GM23338 (cell line): ENCODE measurements at regions not wholly inside any gene's neighbourhood (a gene's known extent, or its start where the extent isn't known, plus 50 kb on each side); places are given as distances from the start of the nearest gene placed in this dataset.

Source experiments
- ATAC-seq: fragments of 200-7000 bp; cut with Tn5 transposase; 3 replicates; pipeline ENCODE4 v1.9.1; 2020
- DNase-seq: peaks from one replicate; pipeline ENCODE4 v3.0.0-alpha.2; 2015; ENCODE audit warnings: low spot score
- H2AFZ ChIP-seq: fragments of 200-600 bp; sonication (generic); 2 replicates; pipeline ENCODE4 v1.8.0; 2016; ENCODE audit warnings: antibody characterized with exemption, mild to moderate bottlenecking, moderate library complexity
- H3F3A ChIP-seq: fragments of 200-600 bp; sonication (generic); replicated peaks from 2 replicates; pipeline ENCODE4 v1.8.0; 2017; ENCODE audit warnings: antibody characterized with exemption, mixed run types, low read depth
- H3K27ac ChIP-seq: fragments of 200-600 bp; sonication (generic); 2 replicates; pipeline ENCODE4 v1.6.1; 2016; ENCODE audit warnings: low read depth
- H3K27me3 ChIP-seq: fragments of 200-600 bp; sonication (generic); 2 replicates; pipeline ENCODE4 v1.8.0; 2016; ENCODE audit warnings: mild to moderate bottlenecking, mixed run types, moderate library complexity; ENCODE audit not compliant: insufficient read depth
- H3K36me3 ChIP-seq: fragments of 200-600 bp; sonication (generic); 2 replicates; pipeline ENCODE4 v1.8.0; 2016; ENCODE audit warnings: mild to moderate bottlenecking; ENCODE audit not compliant: insufficient read depth
- H3K4me1 ChIP-seq: fragments of 200-600 bp; sonication (generic); 2 replicates; pipeline ENCODE4 v1.8.0; 2016; ENCODE audit warnings: mild to moderate bottlenecking, moderate library complexity; ENCODE audit not compliant: insufficient read depth
- H3K4me2 ChIP-seq: fragments of 200-600 bp; sonication (generic); 2 replicates; pipeline ENCODE4 v1.7.1; 2017; ENCODE audit warnings: mixed run types
- H3K4me3 ChIP-seq: fragments of 200-600 bp; sonication (generic); 2 replicates; pipeline ENCODE4 v1.6.1; 2016; ENCODE audit warnings: mixed run types
- H3K79me2 ChIP-seq: fragments of 200-600 bp; sonication (generic); replicated peaks from 2 replicates; pipeline ENCODE4 v1.8.0; 2017; ENCODE audit warnings: mild to moderate bottlenecking; ENCODE audit not compliant: insufficient read depth
- H3K9me2 ChIP-seq: fragments of 200-600 bp; sonication (generic); 2 replicates; pipeline ENCODE4 v1.8.0; 2017; ENCODE audit not compliant: insufficient read depth
- H4K20me1 ChIP-seq: fragments of 200-600 bp; sonication (generic); replicated peaks from 2 replicates; pipeline ENCODE4 v1.8.0; 2017; ENCODE audit warnings: mild to moderate bottlenecking; ENCODE audit not compliant: insufficient read depth
- H3K27ac Mint-ChIP-seq: 2 replicates; pipeline ENCODE4 v1.8.0; 2020; ENCODE audit warnings: inconsistent platforms, mild to moderate bottlenecking, moderate library complexity, mixed read lengths
- H3K27me3 Mint-ChIP-seq: 3 replicates; pipeline ENCODE4 v1.8.0; 2022; ENCODE audit warnings: low read depth, mild to moderate bottlenecking, moderate library complexity, mixed read lengths, inconsistent platforms; ENCODE audit not compliant: insufficient read depth, poor library complexity
- H3K36me3 Mint-ChIP-seq: 3 replicates; pipeline ENCODE4 v1.8.0; 2021; ENCODE audit warnings: low read depth, mild to moderate bottlenecking, inconsistent platforms, moderate library complexity, mixed read lengths
- H3K4me1 Mint-ChIP-seq: 3 replicates; pipeline ENCODE4 v1.8.0; 2020; ENCODE audit warnings: mild to moderate bottlenecking, inconsistent platforms, mixed read lengths
- H3K4me3 Mint-ChIP-seq: 3 replicates; pipeline ENCODE4 v1.8.0; 2021; ENCODE audit warnings: moderate library complexity, mild to moderate bottlenecking, inconsistent platforms, mixed read lengths
- H3K9me3 Mint-ChIP-seq: 3 replicates; pipeline ENCODE4 v1.8.0; 2020; ENCODE audit warnings: moderate library complexity, mild to moderate bottlenecking, inconsistent platforms, mixed read lengths
- CREB1 ChIP-seq: fragments of 250-450 bp; sonication (Bioruptor Pico); IDR thresholded peaks from 2 replicates; pipeline ENCODE4 v1.5.0; 2020; ENCODE audit warnings: low read depth, mild to moderate bottlenecking, moderate library complexity
- CTCF ChIP-seq, 2 experiments: fragments of 200-600 bp in 1 of 2; sonication (generic) in 1 of 2; conservative IDR thresholded peaks; 2 replicates each; pipeline versions ENCODE4 v1.5.1 to v1.6.1; 2016 to 2017; ENCODE audit warnings: antibody characterized with exemption in 2 of 2, low read depth in 2 of 2, mild to moderate bottlenecking in 2 of 2, moderate library complexity in 1 of 2
- EZH2 ChIP-seq: fragments of 200-600 bp; sonication (generic); IDR thresholded peaks from one replicate; pipeline ENCODE4 v1.8.0; 2017; ENCODE audit warnings: antibody characterized with exemption, mild to moderate bottlenecking, low read depth; ENCODE audit not compliant: unreplicated experiment
- EZH2phosphoT487 ChIP-seq: fragments of 200-600 bp; sonication (generic); IDR thresholded peaks from one replicate; pipeline ENCODE4 v1.8.1; 2018; ENCODE audit warnings: antibody characterized with exemption; ENCODE audit not compliant: unreplicated experiment
- NANOG ChIP-seq: IDR thresholded peaks from 2 replicates; pipeline ENCODE4 v1.6.1; 2016; ENCODE audit warnings: antibody characterized with exemption, borderline replicate concordance
- POLR2AphosphoS5 ChIP-seq: IDR thresholded peaks from 2 replicates; pipeline ENCODE4 v1.6.1; 2016; ENCODE audit warnings: antibody characterized with exemption, low read depth
- STAT1 ChIP-seq: IDR thresholded peaks from one replicate; pipeline ENCODE4 v1.6.1; 2016; ENCODE audit warnings: antibody characterized with exemption; ENCODE audit not compliant: unreplicated experiment
- ZNF114 ChIP-seq: fragments of 250-450 bp; sonication (Bioruptor Pico); IDR thresholded peaks from 2 replicates; pipeline ENCODE4 v1.5.0; 2020; ENCODE audit warnings: mild to moderate bottlenecking, moderate library complexity
- ZNF331 ChIP-seq: fragments of 250-450 bp; sonication (Bioruptor Pico); IDR thresholded peaks from 2 replicates; pipeline ENCODE4 v1.5.0; 2020; ENCODE audit warnings: low read depth, mild to moderate bottlenecking, moderate library complexity
- TF ChIP-seq, protein P1 (sequence below): IDR thresholded peaks from 2 replicates; pipeline ENCODE4 v1.6.1; 2016; ENCODE audit warnings: antibody characterized with exemption
- TF ChIP-seq, protein P2 (sequence below): IDR thresholded peaks from one replicate; pipeline ENCODE4 v1.6.1; 2018; ENCODE audit warnings: antibody characterized with exemption; ENCODE audit not compliant: unreplicated experiment

GRCh38 chr2:65576278-65576677, 143.9 kb upstream of the SPRED2 start:
- Histone ChIP-seq H3K36me3 (no peaks in the 10 kb centered on the region), H3K4me2 (no peak overlapping the region), H3F3A (no peaks in the 10 kb centered on the region), H4K20me1 (no peaks in the 10 kb centered on the region), H3K27ac (no peak overlapping the region), H2AFZ (no peak overlapping the region), H3K27me3 (no peaks in the 10 kb centered on the region), H3K9me2 (peaks cover 3% of the 10 kb centered on the region; the same call in 1 of the 2 replicates), H3K4me1 (0 out of 2 replicates have a peak, but pooled peaks cover 9% of the 10 kb centered on the region), H3K79me2 (no peaks in the 10 kb centered on the region), H3K4me3 (no peak overlapping the region)
- no peak for ATAC-seq
- Mint-ChIP-seq H3K27ac (no peak overlapping the region), H3K4me1 (peaks cover 25% of the 10 kb centered on the region), H3K9me3 (no peaks in the 10 kb centered on the region; the same call in 2 of the 3 replicates), H3K4me3 (no peak overlapping the region), H3K36me3 (no peaks in the 10 kb centered on the region), H3K27me3 (peaks cover 13% of the 10 kb centered on the region)
- no peak for DNase-seq
- TF ChIP-seq NANOG (no peak), EZH2phosphoT487 (no peak), POLR2AphosphoS5 (no peak), ZNF331 (CRISPR knock-in tag) (no peak), ZNF114 (no peak), CTCF (conservative IDR thresholded peaks at IDR 0.05; ENCODE audit: low read depth in 2 of 2) (no peak), STAT1 (no peak), EZH2 (no peak), CREB1 (CRISPR knock-in tag) (no peak)
- TF ChIP-seq, protein P1, sequence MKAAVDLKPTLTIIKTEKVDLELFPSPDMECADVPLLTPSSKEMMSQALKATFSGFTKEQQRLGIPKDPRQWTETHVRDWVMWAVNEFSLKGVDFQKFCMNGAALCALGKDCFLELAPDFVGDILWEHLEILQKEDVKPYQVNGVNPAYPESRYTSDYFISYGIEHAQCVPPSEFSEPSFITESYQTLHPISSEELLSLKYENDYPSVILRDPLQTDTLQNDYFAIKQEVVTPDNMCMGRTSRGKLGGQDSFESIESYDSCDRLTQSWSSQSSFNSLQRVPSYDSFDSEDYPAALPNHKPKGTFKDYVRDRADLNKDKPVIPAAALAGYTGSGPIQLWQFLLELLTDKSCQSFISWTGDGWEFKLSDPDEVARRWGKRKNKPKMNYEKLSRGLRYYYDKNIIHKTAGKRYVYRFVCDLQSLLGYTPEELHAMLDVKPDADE: no peak

DNA sequence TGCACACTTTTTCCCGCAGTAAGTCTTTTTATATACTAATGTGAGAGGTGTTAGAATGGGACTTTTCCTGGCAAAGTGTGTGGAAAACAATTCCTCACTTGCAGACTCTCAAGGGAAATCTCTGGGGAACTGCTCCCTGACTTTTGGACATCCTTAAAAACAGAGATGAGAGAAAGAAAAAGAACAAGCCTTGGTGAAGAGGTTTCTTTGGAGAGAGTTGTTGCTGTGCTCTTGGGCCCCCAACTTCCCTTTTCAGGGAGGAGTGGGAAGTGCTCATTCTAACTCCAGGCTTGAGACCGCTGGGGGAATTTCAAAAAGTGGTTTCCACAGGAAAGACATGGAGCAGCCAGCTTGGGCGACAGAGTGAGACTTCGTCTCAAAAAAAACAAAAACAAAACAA, 142.6 kb upstream of the SPRED2 start:
- H3K27ac ChIP-seq: no peak overlapping the region
- H3K79me2 ChIP-seq: no peaks in the 10 kb centered on the region
- peaks cover 3% of the 10 kb centered on the region; the same call in 1 of the 2 replicates for H3K9me2 ChIP-seq
- Mint-ChIP-seq H3K27ac (no peak overlapping the region; the same call in 1 of the 2 replicates), H3K4me1 (peaks cover 18% of the 10 kb centered on the region), H3K4me3 (no peak overlapping the region), H3K36me3 (no peaks in the 10 kb centered on the region), H3K9me3 (no peaks in the 10 kb centered on the region), H3K27me3 (peaks cover 13% of the 10 kb centered on the region)
- ATAC-seq (no peak), DNase-seq (no peak)
- H3K4me3 ChIP-seq: no peak overlapping the region
- H4K20me1 ChIP-seq: no peaks in the 10 kb centered on the region
- TF ChIP-seq CREB1 (CRISPR knock-in tag) (no peak), ZNF114 (no peak), NANOG (no peak), EZH2phosphoT487 (no peak), CTCF (conservative IDR thresholded peaks at IDR 0.05; ENCODE audit: low read depth in 2 of 2) (no peak), POLR2AphosphoS5 (no peak), ZNF331 (CRISPR knock-in tag) (no peak)
- TF ChIP-seq, protein P2, sequence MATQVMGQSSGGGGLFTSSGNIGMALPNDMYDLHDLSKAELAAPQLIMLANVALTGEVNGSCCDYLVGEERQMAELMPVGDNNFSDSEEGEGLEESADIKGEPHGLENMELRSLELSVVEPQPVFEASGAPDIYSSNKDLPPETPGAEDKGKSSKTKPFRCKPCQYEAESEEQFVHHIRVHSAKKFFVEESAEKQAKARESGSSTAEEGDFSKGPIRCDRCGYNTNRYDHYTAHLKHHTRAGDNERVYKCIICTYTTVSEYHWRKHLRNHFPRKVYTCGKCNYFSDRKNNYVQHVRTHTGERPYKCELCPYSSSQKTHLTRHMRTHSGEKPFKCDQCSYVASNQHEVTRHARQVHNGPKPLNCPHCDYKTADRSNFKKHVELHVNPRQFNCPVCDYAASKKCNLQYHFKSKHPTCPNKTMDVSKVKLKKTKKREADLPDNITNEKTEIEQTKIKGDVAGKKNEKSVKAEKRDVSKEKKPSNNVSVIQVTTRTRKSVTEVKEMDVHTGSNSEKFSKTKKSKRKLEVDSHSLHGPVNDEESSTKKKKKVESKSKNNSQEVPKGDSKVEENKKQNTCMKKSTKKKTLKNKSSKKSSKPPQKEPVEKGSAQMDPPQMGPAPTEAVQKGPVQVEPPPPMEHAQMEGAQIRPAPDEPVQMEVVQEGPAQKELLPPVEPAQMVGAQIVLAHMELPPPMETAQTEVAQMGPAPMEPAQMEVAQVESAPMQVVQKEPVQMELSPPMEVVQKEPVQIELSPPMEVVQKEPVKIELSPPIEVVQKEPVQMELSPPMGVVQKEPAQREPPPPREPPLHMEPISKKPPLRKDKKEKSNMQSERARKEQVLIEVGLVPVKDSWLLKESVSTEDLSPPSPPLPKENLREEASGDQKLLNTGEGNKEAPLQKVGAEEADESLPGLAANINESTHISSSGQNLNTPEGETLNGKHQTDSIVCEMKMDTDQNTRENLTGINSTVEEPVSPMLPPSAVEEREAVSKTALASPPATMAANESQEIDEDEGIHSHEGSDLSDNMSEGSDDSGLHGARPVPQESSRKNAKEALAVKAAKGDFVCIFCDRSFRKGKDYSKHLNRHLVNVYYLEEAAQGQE: no peak
- TF ChIP-seq, protein P1: no peak
- H3K4me2 ChIP-seq: no peak overlapping the region
- 0 out of 2 replicates have a peak, but pooled peaks cover 9% of the 10 kb centered on the region for H3K4me1 ChIP-seq
- H2AFZ ChIP-seq: 0 out of 2 replicates have a peak overlapping the region, but pooled peaks have one; percentile 4
- H3K27me3 ChIP-seq: no peaks in the 10 kb centered on the region
- H3K36me3 ChIP-seq: no peaks in the 10 kb centered on the region
- no peaks in the 10 kb centered on the region for H3F3A ChIP-seq
